ENCODE measurements at regions not wholly inside any gene's neighbourhood (a gene's known extent, or its start where the extent isn't known, plus 50 kb on each side); places are given as distances from the start of the nearest gene placed in this dataset.

DNA sequence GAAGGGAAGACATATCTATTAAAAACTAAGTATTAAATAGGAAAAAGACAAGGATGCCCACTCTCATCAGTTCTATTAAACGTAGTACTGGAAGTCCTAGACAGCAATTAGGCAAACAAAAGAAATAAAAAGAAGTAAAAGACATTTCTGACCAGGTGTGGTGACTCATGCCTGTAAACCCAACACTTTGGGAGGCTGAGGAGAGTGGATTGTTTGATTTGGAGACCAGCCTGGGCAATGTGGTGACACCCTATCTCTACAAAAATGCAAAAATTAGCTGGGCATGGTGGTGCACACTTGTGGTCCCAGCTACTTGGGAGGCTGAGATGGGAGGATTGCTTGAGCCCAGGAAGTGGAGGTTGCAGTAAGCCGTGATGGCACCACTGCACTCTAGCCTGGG, 1071.8 kb downstream of the FAT4 start:
- Histone ChIP-seq H3K79me2 (ENCODE audit: control insufficient read depth, insufficient read depth, low read length) (no peaks in the 10 kb centered on the region), H4K20me1 (replicated peaks; ENCODE audit: control insufficient read depth, extremely low read depth, insufficient read depth, low read length) (no peaks in the 10 kb centered on the region), H3K9me3 (replicated peaks; ENCODE audit: control insufficient read depth, insufficient read depth, low read length) (no peaks in the 10 kb centered on the region), H3K9ac (replicated peaks; ENCODE audit: extremely low read depth, insufficient read depth, low read length) (no peak overlapping the region), H3K4me2 (ENCODE audit: insufficient read depth, low read length) (no peak overlapping the region), H2AFZ (ENCODE audit: low read depth, low read length) (no peak overlapping the region), H3K27ac (ENCODE audit: insufficient read depth, low read depth, low read length) (no peak overlapping the region), H3K9me1 (replicated peaks; ENCODE audit: control insufficient read depth, extremely low read depth, insufficient read depth, low read length) (no peaks in the 10 kb centered on the region), H3K36me3 (ENCODE audit: control insufficient read depth in 2 of 2, extremely low read depth in 1 of 2, insufficient read depth in 2 of 2, low read length in 2 of 2) (no peaks in the 10 kb centered on the region), H3K4me1 (ENCODE audit: control insufficient read depth, extremely low read depth, insufficient read depth, low read length) (no peaks in the 10 kb centered on the region), H3K4me3 (replicated peaks in 1 of 3; ENCODE audit: insufficient read depth in 1 of 3, low read depth in 1 of 3, low read length in 3 of 3) (no peak overlapping the region), H3K27me3 (ENCODE audit: control insufficient read depth in 2 of 2, insufficient read depth in 2 of 2, low read length in 2 of 2) (no peaks in the 10 kb centered on the region)
- TF ChIP-seq EZH2 (IDR thresholded peaks at IDR 0.05; ENCODE audit: borderline replicate concordance, low read depth, low read length, severe bottlenecking), result no peak
- TF ChIP-seq POLR2AphosphoS5 (IDR thresholded peaks at IDR 0.05; ENCODE audit: insufficient read depth, low read depth, low read length), result no peak
- no peak for TF ChIP-seq FOS (IDR thresholded peaks at IDR 0.05; ENCODE audit: borderline replicate concordance, insufficient read depth, low read length)
- TF ChIP-seq MAX (IDR thresholded peaks at IDR 0.05; ENCODE audit: insufficient read depth, insufficient read length), result no peak
- no peak for TF ChIP-seq MYC (IDR thresholded peaks at IDR 0.05; ENCODE audit: low read depth, low read length)
- TF ChIP-seq JUN (IDR thresholded peaks at IDR 0.05; ENCODE audit: borderline replicate concordance, insufficient read depth, insufficient read length, low read depth), result no peak
- TF ChIP-seq POLR2A (IDR thresholded peaks at IDR 0.05; ENCODE audit: low read depth, low read length), result no peak
- TF ChIP-seq GATA2 (IDR thresholded peaks at IDR 0.05; ENCODE audit: insufficient read depth, insufficient read length, low read depth, low read length), result no peak
- TF ChIP-seq CTCF (IDR thresholded peaks at IDR 0.05; ENCODE audit: extremely low read depth in 1 of 2, insufficient read depth in 1 of 2, low read depth in 1 of 2, low read length in 2 of 2), result no peak
- DNase-seq (ENCODE audit: low read depth, low spot score) (no peak), FAIRE-seq (no peak)
- no TSS peak for BruUV-seq (replicated peaks)
- intact Hi-C loops (cut with micrococcal nuclease), result no loop called here
- POLR2A ChIA-PET, result no interaction called here
- CTCF ChIA-PET, result no interaction called here
- dilution Hi-C loops (cut with MboI; ENCODE audit: extremely low pct_ligation_motif_present, low sequenced_read_pairs), result no loop called here
